Testis (tissue), 2 donors: ENCODE measurements at regions not wholly inside any gene's neighbourhood (a gene's known extent, or its start where the extent isn't known, plus 50 kb on each side); places are given as distances from the start of the nearest gene placed in this dataset.

Experiments used
- CTCF ChIP-seq, 3 experiments: fragments of 450-650 bp in 2 of 3; fragments of 200-600 bp in 1 of 3; sonication (generic) in 1 of 3; IDR thresholded peaks; one replicate each; pipeline ENCODE4 v1.5.1; 2016 to 2019; ENCODE audit warnings: antibody characterized with exemption in 3 of 3, mild to moderate bottlenecking in 2 of 3, moderate library complexity in 1 of 3
- POLR2A ChIP-seq: fragments of 450-650 bp; IDR thresholded peaks from one replicate; pipeline ENCODE4 v1.6.1; 2017; ENCODE audit warnings: antibody characterized with exemption, mild to moderate bottlenecking, moderate library complexity

DNA sequence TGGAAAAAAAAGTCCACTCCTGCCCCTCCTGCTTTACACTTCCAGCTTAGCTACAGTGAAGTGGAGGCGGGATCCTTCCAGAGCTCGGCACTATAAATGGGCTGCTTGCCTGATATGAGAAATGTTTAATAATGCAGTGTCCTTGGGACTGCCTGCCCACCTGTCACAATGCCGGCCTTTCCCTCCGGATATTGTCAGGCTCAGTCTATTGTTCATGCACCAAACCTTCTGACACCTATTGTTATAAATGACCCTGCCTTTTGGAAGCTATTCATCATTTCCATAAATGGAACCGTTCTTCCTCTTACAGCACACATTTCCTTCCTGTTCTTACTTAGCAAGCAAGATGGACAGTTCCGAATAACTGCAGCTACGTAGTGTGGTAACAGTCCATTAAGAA is 146.3 kb downstream of the DMAC1 start:
- TF ChIP-seq POLR2A (no peak), CTCF (IDR thresholded peaks at IDR 0.05) (no peak)
